ENCODE measurements at regions not wholly inside any gene's neighbourhood (a gene's known extent, or its start where the extent isn't known, plus 50 kb on each side); places are given as distances from the start of the nearest gene placed in this dataset.
"Not testable (repeated sequence)": the region's sequence is repeated elsewhere in the genome, so short reads cannot be mapped to it uniquely, and the experiment has no call there.

- no peaks in the 10 kb centered on the region for H3K4me1 Mint-ChIP-seq (ENCODE audit: low read depth)
- no peak for TF ChIP-seq CTCF (IDR thresholded peaks at IDR 0.05)
- H3K9me3 Mint-ChIP-seq (ENCODE audit: low read depth): no peaks in the 10 kb centered on the region
These were observed 607.1 kb downstream of the ADCYAP1 start for GRCh38 chr18:1511619-1512311.

GRCh38 chr18:1513519-1513918 is 608.8 kb downstream of the ADCYAP1 start:
- DNase-seq (ENCODE audit: low spot score): no peak
- Mint-ChIP-seq H3K27ac (ENCODE audit: unreplicated experiment) (no peak overlapping the region), H3K27me3 (ENCODE audit: low read depth) (no peaks in the 10 kb centered on the region), H3K4me1 (ENCODE audit: low read depth) (no peaks in the 10 kb centered on the region), H3K4me3 (ENCODE audit: unreplicated experiment) (no peak overlapping the region), H3K9me3 (ENCODE audit: low read depth) (no peaks in the 10 kb centered on the region), H3K36me3 (ENCODE audit: low read depth) (no peaks in the 10 kb centered on the region)
- TF ChIP-seq CTCF (IDR thresholded peaks at IDR 0.05): peak; percentile 31

More at GRCh38 chr18:1511619-1512311, 607.1 kb downstream of the ADCYAP1 start:
- no peaks in the 10 kb centered on the region for H3K36me3 Mint-ChIP-seq (ENCODE audit: low read depth)
- no peaks in the 10 kb centered on the region for H3K27me3 Mint-ChIP-seq (ENCODE audit: low read depth)
- H3K27ac Mint-ChIP-seq (ENCODE audit: unreplicated experiment): no peak overlapping the region
- no peak for DNase-seq (ENCODE audit: low spot score)
- H3K4me3 Mint-ChIP-seq (ENCODE audit: unreplicated experiment): no peak overlapping the region

GRCh38 chr18:1521588-1522248 is 617.0 kb downstream of the ADCYAP1 start:
- H3K27ac Mint-ChIP-seq (ENCODE audit: unreplicated experiment); DNase-seq (ENCODE audit: low spot score); H3K27me3 Mint-ChIP-seq (ENCODE audit: low read depth); H3K9me3 Mint-ChIP-seq (ENCODE audit: low read depth); H3K4me3 Mint-ChIP-seq (ENCODE audit: unreplicated experiment); H3K4me1 Mint-ChIP-seq (ENCODE audit: low read depth); H3K36me3 Mint-ChIP-seq (ENCODE audit: low read depth): not testable (repeated sequence)

GRCh38 chr18:1522249-1522615 is 617.6 kb downstream of the ADCYAP1 start:
- Mint-ChIP-seq H3K4me1 (ENCODE audit: low read depth) (no peaks in the 10 kb centered on the region), H3K27me3 (ENCODE audit: low read depth) (peaks cover 3% of the 10 kb centered on the region), H3K27ac (ENCODE audit: unreplicated experiment) (no peak overlapping the region), H3K36me3 (ENCODE audit: low read depth) (no peaks in the 10 kb centered on the region), H3K9me3 (ENCODE audit: low read depth) (peaks cover 4% of the 10 kb centered on the region), H3K4me3 (ENCODE audit: unreplicated experiment) (no peak overlapping the region)
- no peak for TF ChIP-seq CTCF (IDR thresholded peaks at IDR 0.05)
- DNase-seq (ENCODE audit: low spot score): no peak

- TF ChIP-seq CTCF (IDR thresholded peaks at IDR 0.05): no peak
- Mint-ChIP-seq H3K4me1 (ENCODE audit: low read depth) (no peaks in the 10 kb centered on the region), H3K27me3 (ENCODE audit: low read depth) (peaks cover 3% of the 10 kb centered on the region), H3K4me3 (ENCODE audit: unreplicated experiment) (no peak overlapping the region), H3K9me3 (ENCODE audit: low read depth) (peaks cover 4% of the 10 kb centered on the region), H3K27ac (ENCODE audit: unreplicated experiment) (no peak overlapping the region), H3K36me3 (ENCODE audit: low read depth) (no peaks in the 10 kb centered on the region)
- no peak for DNase-seq (ENCODE audit: low spot score)
These were observed 622.3 kb downstream of the ADCYAP1 start for GRCh38 chr18:1526991-1527390.

GRCh38 chr18:1527805-1528204 is 623.1 kb downstream of the ADCYAP1 start:
- Mint-ChIP-seq H3K27ac (ENCODE audit: unreplicated experiment) (no peak overlapping the region), H3K36me3 (ENCODE audit: low read depth) (no peaks in the 10 kb centered on the region), H3K27me3 (ENCODE audit: low read depth) (peaks cover 3% of the 10 kb centered on the region), H3K4me3 (ENCODE audit: unreplicated experiment) (no peak overlapping the region), H3K9me3 (ENCODE audit: low read depth) (peaks cover 2% of the 10 kb centered on the region), H3K4me1 (ENCODE audit: low read depth) (no peaks in the 10 kb centered on the region)
- no peak for TF ChIP-seq CTCF (IDR thresholded peaks at IDR 0.05)
- no peak for DNase-seq (ENCODE audit: low spot score)
